T-helper 2 cell (primary cell): ENCODE measurements at regions not wholly inside any gene's neighbourhood (a gene's known extent, or its start where the extent isn't known, plus 50 kb on each side); places are given as distances from the start of the nearest gene placed in this dataset.
"Not testable (repeated sequence)": the region's sequence is repeated elsewhere in the genome, so short reads cannot be mapped to it uniquely, and the experiment has no call there.

Experiments used
- DNase-seq, 5 experiments: peaks; one replicate each; pipeline versions ENCODE4 v3.0.0 to v3.0.0-alpha.2; 2012 to 2022

DNA sequence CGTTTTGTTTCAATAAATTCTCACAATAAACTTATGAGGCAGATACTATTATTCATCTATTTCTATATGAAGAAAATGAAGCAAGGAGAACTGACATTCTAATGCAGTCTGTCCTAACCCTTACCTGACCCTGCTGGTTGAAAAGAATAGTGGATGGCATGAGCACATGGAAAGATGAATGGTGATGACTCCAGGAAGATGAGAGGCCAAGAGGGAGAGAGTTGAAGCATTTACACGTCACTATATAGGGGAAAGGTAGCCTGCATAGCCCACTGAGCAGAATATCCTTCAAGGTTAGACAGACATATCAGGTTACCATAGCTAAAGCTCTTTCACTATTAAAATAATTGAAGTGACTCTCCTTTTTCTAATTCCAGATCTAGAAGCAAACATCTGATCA is 163.9 kb upstream of the CDK1 start:
- no peak for DNase-seq

DNA sequence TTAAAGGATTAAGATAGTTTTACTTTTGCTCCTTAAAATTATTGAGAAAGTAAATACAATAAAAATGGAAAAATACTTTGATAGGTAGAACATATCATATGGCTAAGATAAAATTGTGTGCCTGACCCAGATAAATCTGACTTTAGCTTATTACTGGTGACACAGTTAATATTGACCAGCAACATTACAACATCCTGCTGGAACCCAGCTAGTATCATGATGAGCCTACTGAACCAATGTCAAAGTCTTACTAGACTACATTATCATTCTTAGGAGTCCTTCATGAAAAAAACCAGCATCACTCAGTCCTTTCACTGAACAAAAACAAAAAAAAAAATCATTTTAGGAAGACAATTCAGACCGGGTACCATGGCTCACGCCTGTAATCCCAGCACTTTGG is 164.8 kb upstream of the CDK1 start:
- no peak for DNase-seq

DNA sequence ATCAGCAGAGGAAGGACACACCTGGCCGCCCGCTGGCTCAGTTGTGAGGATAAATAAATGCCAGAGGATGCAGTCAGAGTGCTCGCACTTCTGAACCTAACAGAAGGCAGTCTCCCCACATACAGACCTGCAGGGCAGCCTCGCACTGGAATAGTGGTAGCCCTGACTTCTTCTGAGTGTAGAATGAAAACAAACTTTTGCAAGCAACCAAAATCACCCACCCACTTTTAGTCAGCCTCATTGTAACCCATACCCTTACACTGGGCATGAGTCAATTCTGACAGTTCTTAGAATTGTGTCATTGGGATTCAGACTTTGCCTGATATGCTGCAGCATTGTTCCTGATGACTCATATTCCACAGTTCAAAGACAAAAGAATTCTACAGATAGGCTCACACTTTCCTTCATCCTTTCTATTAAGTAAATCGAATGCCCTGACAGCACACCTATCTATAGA is 167.0 kb upstream of the CDK1 start:
- peak in 1 of 5 experiments; percentile 29 for DNase-seq

DNA sequence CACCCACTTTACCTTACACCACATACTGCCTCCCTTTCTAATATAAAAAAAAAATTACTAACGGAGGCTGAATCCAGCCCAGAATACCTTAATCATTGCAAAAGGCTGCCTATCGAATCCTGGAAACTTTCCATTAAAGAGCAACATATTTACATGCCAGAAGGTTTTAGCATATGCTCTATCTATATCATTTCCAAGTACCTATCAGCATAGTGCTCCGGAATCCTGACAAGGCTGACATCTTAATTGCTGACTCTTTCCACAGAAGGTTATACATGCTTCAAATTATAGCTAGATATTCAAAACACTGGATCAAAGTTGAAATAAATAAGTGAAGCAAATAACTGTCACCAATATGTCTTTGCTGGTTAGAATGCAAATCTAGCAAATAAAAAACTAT is 170.9 kb upstream of the CDK1 start:
- no peak for DNase-seq

DNA sequence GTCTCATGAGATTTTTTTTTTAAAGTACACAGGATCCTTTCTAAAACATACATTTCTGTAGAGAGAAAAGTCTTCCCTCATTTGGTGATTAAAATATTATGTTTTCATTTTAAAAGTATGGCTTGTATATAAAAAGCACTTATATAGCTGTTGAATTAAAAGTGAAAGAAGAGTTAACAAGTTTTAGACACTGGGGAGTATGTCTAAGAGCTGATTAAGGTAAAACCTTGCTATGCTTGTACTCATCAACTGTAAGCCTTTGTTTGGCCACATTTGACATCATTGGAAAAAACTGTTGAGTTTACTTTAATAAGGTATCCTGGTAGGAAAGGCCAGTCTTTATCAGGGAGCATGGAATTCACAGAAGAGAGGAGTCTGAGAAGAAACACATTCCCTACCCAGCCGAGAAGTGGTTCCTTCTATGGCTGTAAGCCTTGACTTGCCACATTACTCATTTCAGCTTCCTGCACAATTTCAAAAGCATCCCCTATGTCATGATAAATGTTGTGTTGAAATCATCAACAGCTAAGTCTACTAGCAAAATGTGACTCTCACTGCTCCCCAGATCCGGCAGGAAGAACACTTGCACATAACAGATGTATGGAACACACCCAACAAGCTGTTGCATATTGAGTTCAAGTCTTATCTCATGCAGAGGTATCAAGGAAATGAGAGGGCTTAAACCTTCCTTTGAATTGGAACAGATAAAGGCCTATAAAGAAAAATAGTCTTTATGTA is 171.8 kb upstream of the CDK1 start:
- DNase-seq = peak in 1 of 5 experiments; percentile 54

DNA sequence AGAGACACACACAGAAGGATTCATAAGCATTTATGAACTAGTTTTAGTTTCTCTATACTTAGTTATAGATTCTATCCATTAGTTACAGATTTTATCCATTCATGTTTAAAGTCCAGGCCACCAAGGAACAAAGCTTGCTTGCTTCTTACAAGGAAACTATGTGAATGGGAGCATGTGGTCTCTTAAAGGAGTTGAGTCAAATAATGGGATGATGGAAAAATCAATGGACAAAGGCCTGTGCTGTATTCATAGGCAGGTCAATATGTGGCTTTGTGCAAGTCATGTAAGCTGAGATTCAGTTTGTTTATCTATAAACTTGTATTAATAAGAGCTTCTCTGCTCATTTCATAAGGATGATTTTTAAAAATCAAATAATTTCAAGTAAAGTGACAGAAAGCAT is 172.8 kb upstream of the CDK1 start:
- DNase-seq = no peak

DNA sequence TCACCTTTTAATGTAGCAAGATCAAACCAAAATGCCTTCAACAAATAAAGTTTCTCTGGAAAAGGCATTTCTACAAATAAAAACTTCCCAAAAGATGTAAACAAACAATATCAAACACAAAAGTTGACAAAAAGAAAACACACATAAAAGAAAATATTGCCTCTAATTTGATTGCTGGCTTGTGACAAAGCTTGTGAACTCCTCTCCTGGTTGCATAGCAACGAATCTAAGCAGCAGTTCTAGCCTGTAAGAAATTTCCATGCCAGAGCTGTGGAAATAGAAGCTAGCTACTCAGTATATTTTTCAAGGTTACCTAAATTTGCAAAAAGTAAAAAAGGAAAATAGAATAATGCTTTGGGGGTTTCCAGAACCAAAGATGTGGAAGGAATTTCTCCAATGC is 173.9 kb upstream of the CDK1 start:
- DNase-seq = no peak

DNA sequence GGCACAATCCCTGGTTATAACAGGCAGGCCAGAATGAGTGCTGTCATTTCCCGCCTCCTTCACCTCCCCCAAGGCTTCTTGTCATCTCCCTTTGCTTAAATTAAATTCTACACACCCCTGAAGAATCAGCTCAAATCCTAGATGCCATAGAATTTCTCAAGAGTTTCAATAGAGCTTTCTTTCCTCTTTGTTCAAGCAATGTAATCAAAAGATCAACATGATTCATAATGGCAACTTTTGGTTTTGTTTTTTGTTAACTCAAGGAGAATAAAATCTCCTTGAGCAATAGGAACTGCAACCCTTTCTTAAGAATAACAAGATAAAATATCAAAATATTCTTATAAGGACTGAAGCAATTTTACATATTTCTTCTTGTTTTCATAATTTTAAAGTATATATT is 180.8 kb upstream of the CDK1 start:
- peak in 1 of 5 experiments; percentile 28 for DNase-seq

- DNase-seq = no peak
Observed at GRCh38 chr10:60595852-60596251, 182.4 kb upstream of the CDK1 start.

DNA sequence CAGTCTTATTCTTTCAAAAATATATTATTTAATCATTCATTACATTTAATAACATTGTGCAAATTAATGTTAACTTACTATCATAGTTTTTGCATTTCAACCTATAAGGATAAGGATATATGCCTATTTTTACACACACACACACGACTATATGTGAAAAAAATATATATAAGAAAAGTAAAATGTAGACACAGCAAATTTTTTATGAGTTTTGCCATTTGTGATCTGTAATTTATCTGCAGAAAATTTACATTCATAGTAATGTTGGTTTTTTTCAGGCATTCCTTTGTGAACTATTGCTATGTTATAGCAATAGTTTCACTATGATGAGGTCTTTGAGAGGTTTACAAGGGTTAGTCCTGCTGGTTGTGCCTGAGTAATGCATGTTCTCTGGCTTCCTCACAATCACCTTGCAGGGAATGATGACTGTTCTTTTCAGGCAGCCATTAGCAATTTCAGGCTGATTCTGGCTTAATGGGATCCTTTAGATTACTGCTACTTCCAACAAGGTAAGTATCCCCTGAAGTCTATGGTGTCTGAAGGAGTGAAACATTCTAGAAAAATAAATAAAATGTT is 183.7 kb upstream of the CDK1 start:
- peak in 1 of 5 experiments; percentile 56 for DNase-seq

DNA sequence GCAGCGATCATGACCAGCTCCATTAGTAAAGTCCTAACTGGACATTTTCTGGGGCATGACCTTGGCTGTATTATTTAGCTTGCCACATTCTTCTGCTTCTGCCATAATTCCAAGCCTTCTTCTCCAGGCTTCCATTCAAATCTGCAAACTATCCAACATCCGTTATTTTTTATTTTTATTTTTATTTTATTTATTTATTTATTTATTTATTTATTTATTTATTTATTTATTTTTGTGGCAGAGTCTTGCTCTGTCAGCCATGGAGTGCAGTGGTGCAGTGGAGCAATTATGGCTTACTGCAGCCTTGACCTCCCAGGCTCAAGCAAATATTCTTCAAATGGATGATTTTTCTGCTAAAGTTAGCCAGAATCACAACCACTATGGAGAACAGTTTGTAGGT is 187.2 kb upstream of the CDK1 start:
- no peak for DNase-seq

- DNase-seq = no peak
Observed at GRCh38 chr10:60589376-60589775, 188.9 kb upstream of the CDK1 start.

DNA sequence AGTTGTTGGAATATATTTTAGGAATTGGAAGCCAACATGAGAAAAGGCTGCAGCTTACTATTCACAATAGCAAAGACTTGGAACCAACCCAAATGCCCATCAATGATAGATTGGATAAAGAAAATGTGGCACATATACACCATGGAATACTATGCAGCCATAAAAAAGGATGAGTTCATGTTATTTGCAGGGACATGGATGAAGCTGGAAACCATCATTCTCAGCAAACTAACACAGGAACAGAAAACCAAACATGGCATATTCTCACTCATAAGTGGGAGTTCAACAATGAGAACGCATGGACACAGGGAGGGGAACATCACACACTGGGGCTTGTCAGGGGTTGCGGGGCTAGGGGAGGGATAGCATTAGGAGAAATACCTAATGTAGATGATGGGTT is 192.1 kb upstream of the ANK3 start:
- not testable (repeated sequence) for DNase-seq

DNA sequence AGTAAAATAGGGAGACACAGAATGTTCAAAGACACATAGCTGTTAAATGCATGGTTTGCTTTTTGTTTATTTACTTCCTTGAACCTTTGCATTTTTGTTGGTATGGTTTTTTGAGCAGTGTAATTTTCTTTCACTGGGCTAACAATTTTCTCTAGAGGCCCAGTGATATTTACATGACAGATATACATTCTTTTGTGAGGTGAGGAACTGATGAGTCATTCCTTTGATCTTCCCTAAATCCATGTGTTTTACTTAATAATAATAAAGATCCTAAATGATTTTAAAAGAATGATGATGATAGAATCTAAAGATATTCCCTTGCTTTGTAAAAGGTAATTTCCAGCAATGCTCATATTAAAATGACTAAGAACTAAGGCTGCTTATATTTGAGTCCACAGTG is 188.5 kb upstream of the ANK3 start:
- DNase-seq = no peak

DNA sequence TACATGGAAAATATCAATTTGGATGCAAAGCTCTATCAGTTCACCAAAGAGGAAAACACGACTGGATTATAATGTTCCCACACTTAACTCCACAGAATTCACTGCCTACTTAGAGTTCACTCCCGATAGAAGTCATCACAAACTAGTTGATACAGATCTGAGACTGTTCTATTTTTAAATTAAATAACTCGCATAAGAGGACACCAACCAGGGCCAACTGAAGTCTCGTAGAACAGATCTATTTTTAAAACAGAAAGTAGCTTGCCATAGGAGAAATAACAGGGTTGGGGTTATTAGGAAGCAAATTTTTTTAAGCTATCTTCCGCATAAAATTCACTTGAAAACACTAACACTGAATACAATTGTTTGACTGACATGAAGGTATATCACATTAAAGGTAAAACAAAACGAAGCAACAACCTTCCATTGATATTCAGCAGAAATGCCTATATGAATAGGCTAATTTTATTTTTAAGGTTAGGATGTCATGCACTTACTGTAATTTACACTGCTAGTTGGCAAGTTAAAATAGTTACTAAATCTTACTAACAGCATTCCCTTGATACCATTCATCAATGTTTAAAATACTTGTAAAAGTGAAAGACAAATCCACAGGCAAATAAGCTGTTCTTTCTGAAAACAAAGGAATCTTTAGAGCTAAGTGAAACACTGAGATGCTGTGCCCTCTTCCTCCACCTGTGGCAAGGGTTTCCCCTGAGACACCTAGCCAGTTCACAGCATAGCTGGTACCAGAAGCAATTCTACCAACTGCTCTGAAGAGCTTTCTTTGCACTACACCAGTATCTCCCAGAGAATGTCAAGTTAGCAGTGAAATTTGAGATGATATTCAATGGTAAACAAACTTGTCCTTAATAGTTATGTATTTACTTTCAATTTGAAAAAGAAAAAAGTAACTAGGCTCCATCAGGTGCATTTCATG is 186.7 kb upstream of the ANK3 start:
- DNase-seq = peak in 1 of 5 experiments; percentile 26

GRCh38 chr10:60575105-60575504 is 185.4 kb upstream of the ANK3 start:
- no peak for DNase-seq

- DNase-seq = no peak
Observed at GRCh38 chr10:60574388-60574787, 184.7 kb upstream of the ANK3 start.

- DNase-seq = peak in 2 of 5 experiments; percentile 48 to 84
Observed at GRCh38 chr10:60573336-60573735, 183.7 kb upstream of the ANK3 start.

DNA sequence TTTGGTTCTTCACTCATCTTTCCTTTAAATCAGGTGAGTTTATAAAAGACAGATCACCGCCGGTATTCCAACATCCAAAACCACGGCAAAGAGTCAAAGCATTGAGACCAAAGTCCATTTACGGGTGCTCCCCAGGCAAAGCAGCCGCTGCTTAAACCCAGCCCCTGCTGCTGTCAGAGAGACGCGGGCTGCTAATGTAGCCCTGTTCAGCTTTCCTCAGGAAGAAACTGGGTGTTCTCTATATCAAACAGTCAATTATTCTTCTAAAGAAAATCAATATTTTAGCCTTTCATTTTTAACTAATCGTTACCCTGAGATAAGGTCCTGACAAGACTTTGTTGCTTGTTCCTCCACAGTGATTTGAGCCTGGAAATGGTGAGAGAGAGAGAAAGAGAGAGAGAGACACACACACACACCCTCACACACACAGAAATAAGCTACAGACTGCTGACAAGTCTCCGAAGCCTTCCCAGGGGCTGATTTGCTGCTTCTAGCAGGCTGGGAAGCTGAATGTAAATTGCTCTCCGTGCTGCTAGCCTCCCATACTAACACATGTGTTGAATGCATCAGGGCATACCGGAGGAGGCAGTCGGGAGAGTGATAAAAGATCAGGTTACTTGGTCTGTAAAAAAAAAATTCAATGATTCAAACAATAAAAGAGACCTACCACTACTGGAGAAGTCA is 183.0 kb upstream of the ANK3 start:
- DNase-seq = peak in 2 of 5 experiments; percentile 11 to 69

- DNase-seq = peak in 1 of 5 experiments; percentile 29
Observed at GRCh38 chr10:60570896-60571295, 181.2 kb upstream of the ANK3 start.

DNA sequence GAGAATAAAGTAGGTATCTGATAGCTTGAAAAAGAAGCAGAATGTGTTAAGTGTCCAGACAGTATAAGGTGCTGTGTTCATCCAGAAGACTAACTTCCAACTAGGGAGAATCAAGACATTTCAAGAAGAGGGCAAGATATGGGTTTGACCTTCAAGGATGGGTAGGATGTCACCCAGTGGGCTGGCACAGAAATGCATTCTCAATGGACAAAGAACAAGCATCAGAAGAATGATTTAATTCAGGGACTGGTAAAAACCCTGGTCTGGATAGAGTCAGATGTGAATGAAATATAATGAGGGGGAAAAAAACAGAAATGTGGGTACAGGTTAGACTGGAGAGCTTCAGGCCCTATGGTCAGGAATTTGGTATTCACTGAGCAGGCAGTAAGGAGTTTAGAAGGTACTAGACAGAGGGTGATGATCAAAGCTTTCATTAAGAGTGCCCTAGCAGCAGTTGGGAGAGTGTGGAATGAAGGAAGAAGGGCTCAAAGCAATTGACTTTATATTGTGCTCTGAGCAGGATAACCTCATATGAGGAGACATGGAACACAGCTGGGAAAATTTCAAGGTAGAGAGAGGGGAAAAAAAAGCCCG is 180.7 kb upstream of the ANK3 start:
- peak in 1 of 5 experiments; percentile 40 for DNase-seq

GRCh38 chr10:60569681-60570080 is 180.0 kb upstream of the ANK3 start:
- DNase-seq = no peak
